ENCODE measurements at regions not wholly inside any gene's neighbourhood (a gene's known extent, or its start where the extent isn't known, plus 50 kb on each side); places are given as distances from the start of the nearest gene placed in this dataset.
A peak's percentile ranks its signal among the peaks of the same experiment; 100 is the strongest.

DNA sequence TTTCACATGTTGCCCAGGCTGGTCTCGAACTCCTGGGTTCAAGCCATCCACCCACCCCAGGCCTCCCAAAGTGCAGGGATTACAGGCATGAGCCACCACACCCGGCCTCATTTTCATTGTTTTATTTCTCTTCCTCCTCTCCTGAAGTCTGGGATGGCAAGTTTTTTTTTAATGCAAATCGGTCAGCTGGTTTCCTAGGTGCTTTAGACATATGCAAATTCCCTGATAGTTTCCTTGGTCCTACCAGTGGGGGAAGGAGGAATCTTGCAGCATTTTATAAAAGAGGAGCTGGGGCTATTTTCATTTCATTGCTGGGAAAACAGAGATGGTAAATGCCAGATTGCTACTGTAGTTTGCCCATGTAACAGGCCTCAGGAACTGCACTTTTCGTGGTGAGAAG is 179.4 kb downstream of the ACTL7B start:
- no peak for DNase-seq (ENCODE audit: low spot score)

DNA sequence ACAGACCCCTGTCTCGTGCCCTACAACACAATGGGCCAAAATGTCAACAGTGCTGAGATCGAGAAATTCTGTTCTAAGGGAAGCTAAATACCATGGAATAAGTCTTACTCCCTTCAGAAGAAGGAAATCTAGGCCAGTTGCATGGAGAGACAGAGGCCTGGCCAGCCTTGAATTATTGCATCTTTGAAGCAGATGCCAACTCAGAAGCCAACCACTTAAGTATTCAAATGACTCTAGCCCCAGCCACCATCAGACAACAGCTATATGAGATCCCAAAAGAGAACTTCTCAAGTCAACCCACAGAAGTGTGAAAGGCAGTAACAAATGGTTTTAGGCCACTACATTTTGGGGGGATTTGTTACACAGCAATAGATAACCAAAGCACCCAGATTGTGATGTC is 180.1 kb downstream of the ACTL7B start:
- no peak for DNase-seq (ENCODE audit: low spot score)

DNA sequence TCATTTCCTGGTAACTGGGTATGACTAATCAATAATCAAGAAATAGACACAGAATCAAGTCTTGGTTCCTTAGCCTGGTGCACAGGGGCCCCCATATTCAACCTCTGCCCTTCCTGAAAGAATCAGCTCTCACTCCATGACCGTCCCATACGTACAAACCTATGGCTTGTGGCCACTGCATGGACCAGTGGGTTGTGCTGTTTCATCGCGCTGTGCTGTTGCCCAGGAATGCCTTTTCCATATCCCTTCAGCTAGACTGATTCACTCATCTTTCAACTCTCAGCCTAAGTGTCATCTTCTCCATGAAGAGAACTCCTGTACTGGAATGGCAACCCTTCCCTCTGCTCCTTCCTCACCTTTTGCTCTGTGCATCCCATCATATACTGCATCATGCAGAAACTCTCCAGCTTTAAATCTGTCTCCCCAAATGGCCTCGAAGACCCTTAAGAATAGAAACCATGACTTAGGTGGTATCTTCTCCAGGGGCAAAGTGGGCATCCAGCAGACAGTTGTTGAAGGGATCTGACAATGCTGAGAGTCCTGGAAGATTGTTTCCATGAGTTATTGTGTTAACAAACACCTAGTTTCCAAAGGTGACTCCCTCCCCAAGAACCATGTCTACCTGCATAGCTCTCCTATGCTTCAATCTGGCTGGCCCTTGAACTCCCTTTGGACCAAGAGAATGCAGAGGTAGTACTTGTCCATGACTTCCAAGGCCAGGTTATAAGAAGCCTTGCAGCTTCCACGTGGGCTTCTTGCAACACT is 180.8 kb downstream of the ACTL7B start:
- no peak for DNase-seq (ENCODE audit: low spot score)

DNA sequence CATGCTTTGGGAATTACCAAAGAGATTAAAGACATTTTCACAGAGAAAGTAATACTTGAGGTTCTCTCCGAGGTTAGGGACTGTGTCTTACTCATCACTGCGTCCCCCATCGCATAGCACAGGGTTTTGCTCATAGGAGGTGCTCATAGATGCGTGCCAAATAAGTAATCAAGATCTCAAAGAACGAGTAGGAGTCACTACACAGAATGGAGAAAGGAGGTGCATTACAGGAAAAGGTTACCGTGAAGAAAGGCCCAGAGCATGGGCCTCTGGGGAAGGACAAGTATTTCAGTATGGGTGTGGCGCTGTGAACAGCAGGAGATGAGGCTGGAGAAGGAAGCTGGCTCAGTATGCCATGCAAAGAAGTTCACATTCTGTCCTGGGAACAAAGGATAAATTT is 182.4 kb downstream of the ACTL7B start:
- DNase-seq (ENCODE audit: low spot score): no peak

DNA sequence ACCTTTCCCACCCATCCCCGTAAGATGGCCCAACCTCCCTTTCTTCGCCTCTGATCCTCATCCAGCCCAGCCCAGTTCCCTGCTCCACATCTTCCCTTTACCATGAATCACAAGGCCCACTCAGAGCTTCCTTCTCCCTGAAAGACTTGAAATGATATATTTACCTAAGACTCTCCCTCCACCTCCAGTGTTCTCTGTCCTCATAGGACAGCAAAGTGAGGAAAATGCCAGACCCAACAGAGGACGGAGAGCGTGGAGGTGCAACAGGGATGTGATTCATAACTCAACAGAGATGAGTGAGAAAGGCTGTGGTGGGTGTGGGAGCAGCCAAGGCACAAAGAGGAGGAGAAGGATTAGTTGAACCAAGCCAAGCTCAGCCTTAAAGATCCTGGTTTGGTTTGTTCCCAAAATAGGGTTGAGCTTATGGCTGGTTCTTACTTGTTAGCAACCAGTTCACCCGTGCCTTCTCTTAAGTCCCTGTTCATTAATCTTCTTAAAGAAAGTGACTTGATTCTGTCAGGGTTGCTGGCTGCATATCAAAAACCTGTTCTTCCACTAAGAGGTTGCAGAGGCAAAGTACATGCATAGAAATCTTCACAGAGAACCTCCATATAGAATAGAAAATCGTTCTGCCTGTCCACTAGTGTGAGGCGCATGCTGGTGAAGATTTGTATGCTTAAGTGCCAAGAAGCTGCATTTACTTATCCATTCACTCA is 183.2 kb downstream of the ACTL7B start:
- DNase-seq (ENCODE audit: low spot score): no peak

DNA sequence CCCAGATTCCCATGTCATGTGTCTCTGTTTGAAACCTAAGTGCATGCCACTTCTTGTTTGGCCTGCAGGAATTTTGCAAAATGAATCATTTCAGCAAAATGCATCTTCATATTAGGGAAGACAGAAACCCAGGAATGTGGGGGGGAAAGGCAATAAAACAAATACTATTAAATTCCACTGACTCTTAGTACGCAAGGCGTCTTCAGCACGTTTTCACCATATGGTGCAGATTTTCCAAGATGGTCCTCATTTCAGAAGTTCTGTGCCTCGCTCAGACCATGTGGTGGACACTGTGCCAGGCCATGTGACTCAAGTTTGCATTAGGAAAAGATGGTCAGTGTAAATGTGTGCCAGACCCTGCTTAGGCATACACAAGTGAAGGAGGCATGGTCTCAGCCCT is 184.0 kb downstream of the ACTL7B start:
- DNase-seq (ENCODE audit: low spot score): no peak

DNA sequence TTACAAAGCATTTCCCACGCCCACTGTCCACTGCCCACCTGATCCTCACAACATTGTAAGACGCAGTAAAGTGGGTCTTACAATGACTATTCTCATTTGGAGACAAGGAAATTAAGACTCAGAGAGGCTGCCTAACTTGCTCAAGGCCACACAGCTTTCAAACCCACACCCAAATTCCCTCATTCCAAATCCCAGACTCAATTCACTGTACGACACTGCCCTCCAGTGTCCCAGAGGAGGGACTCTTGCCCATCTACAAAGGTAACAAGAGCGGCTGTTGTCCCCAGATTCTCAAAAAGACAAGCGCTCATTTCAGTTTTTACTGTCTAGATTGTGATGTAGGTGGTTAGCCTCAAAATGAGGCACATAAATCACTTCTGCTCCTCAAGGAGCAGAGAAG is 184.6 kb downstream of the ACTL7B start:
- peak; percentile 12 for DNase-seq (ENCODE audit: low spot score)

DNA sequence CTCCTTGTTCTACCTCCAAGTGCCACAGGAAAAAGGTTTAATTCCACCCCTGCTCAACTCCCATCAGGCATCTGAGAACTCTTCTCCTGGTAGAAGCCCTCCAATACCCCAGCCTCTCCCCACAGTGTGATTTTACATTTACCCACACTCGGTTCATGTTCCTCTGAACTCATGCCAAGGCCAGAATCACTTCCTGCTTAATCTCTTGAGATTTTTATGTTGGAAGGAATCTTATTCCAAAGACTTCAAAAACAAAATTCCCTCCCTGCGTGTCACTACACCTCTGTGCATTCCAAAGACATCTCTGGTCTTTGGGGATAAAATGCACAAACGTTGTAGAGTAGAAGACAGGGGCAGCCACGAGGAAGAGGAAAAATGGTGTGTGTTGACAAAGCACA is 186.8 kb downstream of the ACTL7B start:
- DNase-seq (ENCODE audit: low spot score): no peak

DNA sequence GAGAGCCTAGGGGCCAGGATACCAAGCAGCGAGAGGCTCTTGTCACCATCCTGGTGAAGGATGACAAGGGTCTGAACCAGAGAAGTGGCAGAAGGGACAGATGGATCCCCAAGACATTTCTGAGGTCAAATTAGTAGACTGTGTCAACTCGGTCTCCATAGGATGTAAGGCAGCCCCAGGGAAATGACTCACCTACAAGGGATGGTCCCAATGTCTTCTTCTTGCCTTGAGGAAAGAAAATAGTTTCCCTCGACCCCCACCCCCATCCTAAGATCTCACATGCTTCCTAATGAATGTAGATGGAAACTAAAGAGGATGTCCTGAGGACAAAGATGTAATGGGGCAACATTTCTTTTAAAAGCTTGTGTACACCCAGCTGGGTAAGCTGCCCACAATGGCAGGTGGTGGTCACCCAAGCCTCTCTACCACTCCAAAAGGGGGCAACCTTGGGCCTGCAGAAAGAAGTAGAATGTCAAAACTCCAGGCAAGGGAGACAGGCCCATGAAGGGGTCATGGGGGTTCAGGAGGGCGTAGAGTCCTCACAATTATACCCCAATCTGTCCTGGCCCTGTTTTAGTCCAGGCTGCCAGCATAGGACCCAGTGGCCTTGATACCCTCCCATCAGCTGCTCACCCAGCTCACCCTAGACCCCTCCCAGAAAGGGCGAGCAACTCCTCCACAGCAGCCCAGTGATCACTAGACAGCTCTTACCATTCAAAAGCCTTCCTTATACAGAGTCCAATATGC is 187.4 kb downstream of the ACTL7B start:
- DNase-seq (ENCODE audit: low spot score): no peak

DNA sequence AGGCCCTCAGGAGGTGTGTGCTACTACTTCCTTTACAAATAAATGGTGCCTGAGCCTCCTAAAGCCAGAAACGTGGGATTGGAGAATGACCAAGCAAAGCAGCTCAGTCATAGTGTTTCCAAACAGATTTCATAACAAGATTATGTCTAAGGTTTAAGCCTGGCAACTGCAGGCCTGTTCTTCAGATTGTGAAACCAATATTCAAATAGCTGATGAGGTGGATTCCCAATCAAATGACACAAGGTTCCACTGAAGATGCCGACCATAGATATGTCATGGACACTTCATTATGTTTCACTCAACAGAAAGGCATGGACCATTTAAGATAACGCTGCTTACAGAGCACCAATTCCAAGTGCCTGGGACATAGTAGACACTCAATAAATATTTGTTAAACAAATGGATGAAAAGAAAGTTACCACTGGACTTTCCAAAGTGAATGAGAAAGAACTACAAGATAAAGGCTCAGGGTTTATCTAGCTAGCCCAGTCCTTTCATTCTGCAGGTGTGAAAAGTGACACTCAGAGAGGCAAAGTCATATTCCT is 189.5 kb downstream of the ACTL7B start:
- no peak for DNase-seq (ENCODE audit: low spot score)

DNA sequence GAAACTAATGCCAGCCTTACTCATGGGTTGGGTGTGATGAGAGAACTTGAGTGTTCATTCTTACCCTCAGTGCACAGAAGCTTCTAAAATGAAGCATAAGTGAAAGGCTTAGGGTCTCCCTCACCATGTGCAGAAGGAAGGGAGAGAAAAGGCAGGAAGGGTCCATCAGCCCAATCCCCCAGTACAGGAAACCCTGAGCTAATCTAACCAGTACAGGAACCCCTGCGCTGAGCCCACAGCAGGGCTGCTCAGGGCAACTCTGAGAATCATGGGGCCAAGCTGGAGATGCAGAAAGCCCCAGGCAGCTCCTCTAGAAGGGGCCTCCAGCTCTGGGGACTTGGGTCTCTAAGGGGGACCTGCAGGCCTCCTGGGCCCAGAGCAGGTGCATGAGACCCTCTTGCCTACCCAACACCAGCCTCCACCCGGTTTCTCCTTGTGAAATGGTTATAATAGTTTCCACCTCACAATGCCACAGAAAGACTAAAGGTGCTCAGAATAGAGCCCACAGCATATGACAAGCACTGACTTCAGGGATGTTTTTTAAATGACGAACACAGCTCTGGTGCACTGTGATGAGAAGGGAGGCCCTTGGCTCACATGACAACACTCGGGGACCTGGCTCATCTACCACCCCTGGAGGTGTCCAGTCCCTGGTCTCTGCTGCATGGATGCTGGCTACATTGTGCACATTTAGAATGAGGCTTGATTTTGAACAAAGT is 190.1 kb downstream of the ACTL7B start:
- DNase-seq (ENCODE audit: low spot score): no peak

DNA sequence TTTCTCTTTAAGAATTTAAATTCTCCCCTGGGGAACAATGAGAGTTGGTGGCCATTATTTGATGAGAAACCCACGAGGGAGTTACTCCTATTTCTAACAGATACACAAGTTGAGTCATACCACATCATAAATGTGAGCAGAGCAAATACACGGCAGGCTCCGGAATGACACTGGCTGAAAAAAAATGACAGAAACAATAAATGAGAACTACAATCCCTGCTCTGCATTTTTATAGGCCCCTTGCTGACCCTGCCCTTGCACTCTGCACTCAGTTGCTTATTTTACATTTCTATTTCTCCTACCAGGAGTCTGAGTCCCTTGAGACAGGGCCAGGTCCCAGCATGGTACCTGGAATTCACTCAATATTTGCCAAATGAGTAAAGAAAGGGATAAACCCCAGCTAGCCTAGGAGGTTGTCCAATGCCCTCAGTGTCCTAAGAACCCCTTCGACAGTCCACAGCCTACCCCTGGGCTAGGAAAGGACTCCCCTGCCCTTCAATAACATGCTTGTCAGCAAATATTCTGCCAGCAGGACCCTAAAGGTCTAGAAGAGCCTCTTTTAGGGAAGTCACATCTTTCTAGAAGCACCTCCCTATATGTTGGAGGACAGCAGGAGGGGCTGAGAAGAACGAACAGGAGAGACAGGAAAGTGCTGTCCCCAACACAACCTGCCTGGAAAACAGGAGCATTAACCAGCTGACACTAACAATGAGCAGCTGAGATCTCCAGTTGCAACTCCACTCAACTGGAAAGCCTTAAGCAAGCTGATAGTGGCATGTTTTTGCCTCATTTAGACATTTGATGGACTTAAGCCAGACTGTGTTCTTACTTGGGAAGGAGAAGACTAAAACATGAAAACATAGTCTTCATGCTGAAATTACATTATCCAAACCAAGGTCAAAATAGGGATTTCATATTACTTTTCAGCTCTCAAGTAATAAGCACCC is 191.2 kb downstream of the ACTL7B start:
- DNase-seq (ENCODE audit: low spot score): no peak

DNA sequence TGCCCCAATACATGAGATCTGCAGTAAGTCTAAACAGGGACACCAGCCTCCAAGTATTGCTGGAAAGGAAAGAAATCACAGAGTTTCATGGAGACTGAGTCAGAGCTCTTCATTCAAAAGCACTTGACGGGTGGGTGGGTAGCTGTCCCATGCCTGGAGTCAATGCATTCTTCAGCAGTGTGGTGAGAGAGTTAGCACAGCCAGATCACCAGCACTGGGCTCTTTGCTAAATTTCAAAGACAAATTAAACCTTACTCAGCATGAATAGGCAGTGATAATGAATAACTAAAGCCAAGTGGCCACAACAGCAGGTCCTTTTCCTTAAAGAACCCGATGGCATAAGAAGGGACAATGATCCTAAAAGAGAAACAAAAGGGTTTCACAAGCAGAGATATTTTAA is 192.4 kb downstream of the ACTL7B start:
- DNase-seq (ENCODE audit: low spot score): no peak

DNA sequence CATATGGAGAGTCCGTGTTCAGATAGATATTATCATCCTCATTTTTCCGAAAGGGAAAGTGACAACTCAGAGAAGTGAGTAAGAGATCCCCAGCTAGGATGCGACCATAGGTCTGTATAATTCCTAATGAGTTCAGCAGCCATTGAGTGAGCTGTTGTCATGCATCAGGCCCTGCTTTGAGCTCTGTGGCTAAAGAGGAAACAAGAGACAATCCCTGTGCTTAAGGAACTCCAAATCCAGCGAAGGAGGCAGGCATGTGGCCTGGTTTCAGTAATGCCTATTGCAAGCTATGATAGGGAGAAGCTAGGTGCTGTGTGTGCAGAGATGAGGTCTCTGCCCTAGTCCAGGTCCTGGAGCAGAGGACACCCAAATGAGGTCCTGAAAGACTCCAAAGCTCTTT is 192.8 kb downstream of the ACTL7B start:
- no peak for DNase-seq (ENCODE audit: low spot score)

DNA sequence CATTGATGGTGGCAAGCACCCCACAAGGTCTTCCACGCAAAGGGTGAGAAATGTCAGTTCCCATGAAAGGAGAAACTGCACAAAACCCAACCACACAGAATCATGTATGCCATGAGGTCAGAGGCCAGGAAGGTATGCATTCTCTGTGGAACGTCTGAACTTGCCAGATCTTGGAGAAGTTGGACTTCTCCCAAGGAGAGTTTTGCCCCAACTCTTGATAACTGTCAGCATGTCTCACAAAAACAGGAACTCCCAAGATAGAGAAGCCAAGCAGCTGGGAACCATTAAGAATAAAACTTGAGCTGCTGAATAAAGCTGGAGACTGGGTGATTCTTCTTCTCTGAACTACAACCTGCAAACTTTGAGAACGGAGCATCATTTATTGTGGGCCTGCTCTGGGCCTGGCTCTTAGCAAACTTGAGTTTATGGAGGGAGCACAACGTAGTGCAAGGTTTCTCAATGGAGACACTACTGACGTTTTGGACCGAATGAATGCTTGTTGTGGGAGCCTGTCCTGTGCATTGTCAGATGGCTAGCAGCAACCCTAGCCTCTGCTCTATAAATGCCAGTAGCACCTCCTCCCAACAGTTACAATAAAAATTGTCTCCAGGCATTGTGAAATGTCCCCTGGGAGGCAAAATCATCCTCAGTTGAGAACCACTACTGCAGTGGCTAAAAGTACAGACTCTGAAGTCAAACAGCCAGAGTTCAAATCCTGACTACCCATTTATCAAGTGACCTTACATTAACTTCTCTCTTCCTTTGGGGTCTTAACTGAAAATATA is 193.5 kb downstream of the ACTL7B start:
- DNase-seq (ENCODE audit: low spot score): no peak

DNA sequence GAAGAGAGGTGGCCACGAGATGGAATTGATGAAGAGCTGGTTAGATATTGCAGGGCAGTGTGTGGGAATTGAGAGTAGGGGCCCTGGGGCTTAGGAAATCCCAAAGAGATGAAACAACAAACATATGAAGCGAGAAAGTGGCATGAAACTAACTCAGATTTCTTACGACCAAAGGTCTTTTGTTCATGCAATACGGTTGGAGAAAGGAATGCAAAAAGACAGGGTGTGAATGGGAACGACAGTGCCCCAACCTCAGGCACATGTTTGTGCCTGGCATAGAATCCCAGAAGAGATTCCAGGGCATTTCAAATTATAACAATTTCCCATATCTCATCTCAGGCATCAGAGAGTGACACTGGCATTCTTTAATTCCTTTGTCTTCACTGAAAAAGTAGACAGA is 199.2 kb downstream of the ACTL7B start:
- DNase-seq (ENCODE audit: low spot score): no peak

DNA sequence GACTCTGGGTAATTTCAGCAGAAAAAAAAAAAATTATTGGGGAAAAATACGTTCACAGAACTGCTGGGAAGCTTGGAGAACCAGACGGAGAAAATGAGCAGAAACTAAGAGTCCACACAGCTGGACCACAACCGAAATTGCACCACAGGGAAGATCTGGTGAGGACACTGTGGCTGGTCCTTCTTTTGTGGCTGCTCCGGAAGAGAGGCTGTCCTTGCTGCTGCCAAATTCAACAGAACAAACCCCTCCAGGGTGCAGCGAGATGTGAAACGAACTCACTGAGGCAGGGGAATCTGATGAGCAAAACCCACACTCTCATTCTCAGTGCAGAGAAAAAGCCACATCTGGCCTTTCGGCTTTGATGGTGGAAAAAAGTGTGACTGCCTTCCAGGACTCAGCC is 200.0 kb downstream of the ACTL7B start:
- DNase-seq (ENCODE audit: low spot score): no peak

DNA sequence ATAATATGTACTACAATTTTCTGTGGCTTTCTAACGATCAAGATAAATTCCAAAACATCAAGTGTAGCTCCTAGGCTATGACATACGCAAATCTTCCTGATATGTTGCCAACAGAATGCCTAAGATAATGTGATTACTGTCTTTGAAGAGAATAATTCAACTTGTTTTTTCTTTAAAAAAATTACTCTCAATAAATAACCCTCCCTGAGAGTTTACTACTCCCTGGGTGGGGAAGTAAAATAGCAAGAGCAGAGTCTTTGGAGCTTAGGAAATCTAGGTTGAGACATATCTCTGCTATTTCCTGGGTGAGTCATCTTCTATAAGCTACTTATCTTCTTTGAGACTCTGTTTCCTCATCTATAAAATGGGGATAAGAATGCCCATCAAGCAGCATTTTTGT is 201.2 kb downstream of the ACTL7B start:
- no peak for DNase-seq (ENCODE audit: low spot score)

DNA sequence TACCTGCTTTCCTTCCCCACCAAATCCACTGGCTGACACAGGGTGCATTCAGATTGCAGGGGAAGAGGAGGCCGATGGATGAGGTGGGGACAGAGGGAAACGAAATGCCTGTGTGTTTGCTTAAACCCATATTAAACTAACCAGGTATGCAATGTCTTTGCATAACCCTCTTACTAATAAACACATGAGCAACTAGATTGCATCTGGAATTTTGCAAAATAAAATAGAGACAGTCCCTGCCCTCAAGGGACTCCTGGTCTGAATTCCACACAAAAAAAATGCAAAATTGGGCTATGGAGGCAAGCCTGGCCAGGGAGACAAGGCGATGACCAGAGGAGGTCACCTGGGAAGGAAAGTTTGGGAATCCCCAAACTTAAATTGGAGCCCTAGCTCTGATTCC is 202.9 kb downstream of the ACTL7B start:
- no peak for DNase-seq (ENCODE audit: low spot score)

DNA sequence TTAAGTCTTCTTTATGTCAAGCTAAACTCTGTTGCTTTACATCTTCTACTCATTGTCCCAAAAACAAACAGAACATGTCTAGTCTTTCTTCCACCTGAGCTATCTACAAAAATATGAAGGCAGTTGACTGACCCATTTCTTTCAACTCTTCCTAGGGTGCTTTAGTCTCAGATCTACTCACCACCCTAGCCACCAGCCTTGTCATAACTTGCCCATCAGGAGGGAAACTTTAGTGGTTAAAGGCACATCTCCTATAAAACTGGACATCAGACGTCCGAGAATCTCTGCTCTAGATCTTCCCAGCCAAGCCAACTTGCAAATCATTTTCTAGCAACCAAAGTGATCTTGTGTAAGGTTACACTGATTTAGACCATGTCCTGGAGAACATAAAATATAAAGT is 205.0 kb downstream of the ACTL7B start:
- DNase-seq (ENCODE audit: low spot score): no peak

Data from H4 (cell line).